ENCODE measurements at regions not wholly inside any gene's neighbourhood (a gene's known extent, or its start where the extent isn't known, plus 50 kb on each side); places are given as distances from the start of the nearest gene placed in this dataset.
"Not testable (repeated sequence)": the region's sequence is repeated elsewhere in the genome, so short reads cannot be mapped to it uniquely, and the experiment has no call there.

DNA sequence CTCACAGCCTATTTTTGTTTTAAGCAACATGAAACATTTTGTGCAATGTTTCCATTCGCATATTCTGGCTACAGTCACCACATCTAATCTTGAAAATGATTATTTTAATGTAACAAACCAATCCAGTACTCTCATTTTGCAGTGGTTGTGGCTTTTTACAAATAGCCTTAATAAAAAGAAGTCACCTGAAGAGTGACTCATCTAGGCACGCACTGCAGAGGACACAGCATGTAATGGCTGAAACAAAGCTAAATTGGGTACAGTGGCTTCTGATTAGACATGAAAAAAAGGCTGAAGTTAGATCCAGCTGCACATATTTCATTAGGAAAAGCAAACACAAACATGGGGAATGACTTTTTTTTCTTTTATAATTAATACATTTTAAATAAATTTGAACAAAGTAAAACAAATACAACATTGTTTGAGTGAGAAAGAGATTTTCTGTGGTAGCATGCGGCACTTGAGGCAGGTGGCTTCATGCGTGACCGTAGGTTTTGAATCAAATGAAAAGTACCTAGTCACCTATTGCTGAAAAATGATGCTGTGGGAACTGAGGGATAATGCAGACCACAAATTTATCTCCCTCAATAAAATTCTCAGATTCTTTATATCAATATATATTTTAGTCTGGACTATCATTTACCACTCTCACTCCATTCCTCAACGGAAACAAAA, 240.8 kb upstream of the DDX53 start:
- DNase-seq (ENCODE audit: low read depth in 2 of 2, low spot score in 1 of 2) = no peak

DNA sequence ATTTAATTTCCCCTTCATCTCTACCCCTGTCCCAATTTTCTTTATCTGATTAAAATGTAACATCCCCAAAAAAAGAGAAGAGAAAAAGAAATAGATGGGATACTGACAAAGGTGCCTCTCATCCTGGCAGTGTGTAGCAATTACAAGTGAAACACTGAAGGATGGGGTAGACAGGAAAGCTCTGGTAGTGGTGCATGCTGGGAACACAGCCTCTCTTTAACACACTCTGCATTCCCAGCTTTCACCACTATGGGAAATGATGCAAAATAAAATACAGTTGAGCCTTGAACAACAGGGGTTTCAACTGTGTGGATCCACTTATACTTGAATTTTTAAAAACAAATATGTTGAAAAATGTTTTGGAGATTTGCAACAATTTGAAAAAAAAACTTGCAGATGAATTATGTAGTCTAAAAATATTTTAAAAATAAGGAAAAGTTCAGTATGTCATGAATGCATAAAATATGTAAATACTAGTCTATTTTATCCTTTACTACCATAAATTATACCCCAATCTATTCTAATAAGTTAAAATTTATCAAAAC, 239.2 kb upstream of the DDX53 start:
- no peak for DNase-seq (ENCODE audit: low read depth in 2 of 2, low spot score in 1 of 2)

DNA sequence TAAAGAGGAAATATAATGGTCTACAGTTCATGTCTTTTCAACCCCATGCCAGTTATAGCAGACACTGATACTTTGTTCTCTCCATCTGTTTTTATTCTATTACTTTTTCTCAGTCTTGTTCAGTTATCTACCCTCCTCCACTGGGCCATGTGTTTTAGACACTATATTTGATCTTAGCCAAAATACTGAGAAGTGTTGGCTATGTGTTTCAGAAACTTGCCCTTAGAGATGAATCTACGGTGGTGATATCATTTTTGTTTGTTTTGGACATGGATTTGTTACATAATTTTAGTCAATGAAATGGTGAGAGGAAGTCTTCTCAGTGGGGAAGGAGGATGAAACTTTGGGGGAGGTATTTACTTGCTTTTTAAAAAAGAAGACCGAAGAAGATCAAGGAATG, 211.5 kb upstream of the DDX53 start:
- no peak for DNase-seq (ENCODE audit: low read depth in 2 of 2, low spot score in 1 of 2)

DNA sequence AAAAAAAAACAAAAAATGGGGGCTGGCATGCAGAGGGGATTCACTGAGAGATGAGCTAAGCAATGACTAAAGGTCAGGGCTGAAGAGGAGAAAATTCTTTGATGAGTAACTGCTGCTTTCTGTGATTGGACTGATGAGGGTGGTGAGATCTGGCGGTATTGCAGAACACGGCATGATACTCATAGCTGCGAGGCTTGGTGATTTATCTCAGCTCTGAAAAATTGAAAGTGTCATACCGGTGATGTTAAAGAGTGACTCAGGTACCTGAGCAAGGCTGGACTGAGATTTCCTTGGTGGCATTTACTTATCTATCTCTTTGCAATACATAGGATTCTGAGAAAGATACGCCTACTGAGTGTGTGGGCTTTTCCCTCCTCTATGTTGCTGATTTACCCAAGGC, 204.1 kb upstream of the DDX53 start:
- no peak for DNase-seq (ENCODE audit: low read depth in 2 of 2, low spot score in 1 of 2)

DNA sequence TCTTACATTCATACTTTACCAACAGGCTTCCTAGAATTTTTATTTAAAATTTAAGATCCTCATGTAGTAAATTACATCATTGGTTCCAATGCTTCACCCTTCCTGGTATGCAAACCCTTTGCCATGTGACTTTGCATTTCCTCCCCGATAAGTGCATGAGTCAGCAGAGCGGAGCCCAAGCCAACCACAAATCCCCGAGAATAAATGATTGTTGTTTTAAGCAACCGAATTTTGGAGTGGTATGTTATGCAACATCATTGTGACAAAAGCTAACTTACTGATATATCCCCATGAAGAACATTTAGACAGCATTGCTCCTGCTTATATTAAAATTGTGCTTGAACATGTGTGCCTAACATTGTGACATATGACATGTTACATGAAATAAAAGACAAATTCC, 199.4 kb upstream of the DDX53 start:
- no peak for DNase-seq (ENCODE audit: low read depth in 2 of 2, low spot score in 1 of 2)

DNA sequence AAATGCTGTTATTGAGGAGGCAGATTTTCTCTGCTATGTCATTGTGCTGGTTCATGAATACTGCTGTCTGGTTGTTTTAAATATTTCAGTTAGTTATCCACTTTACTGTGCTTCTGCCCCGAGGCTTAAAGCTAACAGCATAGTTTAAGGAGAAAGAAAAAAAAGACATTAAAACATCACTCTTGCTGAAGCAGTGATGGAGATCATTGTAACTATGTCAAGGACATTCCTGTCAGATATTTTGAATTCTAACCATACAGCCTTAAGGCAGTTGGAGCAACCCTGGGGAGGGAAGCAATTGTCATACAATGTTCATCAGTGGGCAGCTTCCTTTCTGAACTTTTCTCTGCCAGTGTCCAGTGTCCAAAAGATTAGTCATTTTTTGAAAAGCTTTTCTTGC, 199.0 kb upstream of the DDX53 start:
- no peak for DNase-seq (ENCODE audit: low read depth in 2 of 2, low spot score in 1 of 2)

DNA sequence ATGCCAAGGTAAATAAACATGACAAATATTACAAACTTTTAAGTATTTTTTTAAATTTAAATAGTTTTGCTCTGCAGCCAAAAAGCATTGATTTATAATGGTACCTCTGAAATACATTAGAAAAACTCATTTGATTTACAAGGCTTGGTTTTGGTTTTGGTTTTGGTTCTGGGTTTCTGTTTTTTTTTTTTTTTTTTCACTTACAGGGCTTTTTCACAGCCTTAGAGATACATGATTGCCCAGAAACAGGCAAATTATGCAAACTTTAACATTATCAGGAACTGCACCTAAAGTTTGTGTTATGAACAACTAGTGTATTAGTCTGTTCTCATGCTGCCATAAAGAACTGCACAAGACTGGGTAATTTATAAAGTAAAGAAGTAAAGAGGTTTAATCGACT, 196.4 kb upstream of the DDX53 start:
- DNase-seq (ENCODE audit: low read depth in 2 of 2, low spot score in 1 of 2) = no peak

DNA sequence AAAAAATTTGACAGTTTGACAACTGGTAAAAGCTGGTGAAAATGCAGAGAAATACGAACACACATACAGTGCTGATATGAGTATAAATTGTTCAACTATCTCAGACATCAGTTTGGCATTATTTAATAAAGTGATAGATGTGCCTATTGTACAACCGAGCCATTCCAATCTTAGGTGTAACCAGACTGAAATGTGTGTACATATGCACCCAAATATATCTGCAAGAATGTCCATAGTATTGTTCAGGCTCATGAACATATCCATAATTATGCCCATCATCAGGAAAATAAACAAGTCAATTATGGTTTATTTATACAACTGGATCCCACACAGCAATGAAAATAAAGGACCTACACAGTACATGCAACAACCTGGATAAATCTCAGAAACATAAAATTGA, 188.9 kb upstream of the DDX53 start:
- DNase-seq (ENCODE audit: low read depth in 2 of 2, low spot score in 1 of 2) = no peak

DNA sequence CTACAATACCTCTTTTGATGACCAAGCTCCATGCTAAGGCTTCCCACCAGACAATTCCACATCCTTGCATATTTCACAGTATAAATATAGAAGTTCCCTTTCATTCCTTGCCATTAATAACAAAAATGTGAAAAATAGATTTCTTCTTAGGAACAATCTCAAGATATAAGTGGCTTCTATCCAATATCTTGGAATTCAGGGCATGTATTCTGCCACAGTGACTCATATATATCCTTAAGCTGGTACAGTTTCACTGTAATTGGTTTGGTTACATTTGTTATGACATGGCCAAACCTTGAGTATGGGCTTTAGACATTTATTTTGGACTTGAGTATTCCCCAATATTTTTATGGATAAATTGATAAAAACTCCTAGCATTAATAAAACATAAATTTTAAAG, 181.7 kb upstream of the DDX53 start:
- DNase-seq (ENCODE audit: low read depth in 2 of 2, low spot score in 1 of 2) = no peak

DNA sequence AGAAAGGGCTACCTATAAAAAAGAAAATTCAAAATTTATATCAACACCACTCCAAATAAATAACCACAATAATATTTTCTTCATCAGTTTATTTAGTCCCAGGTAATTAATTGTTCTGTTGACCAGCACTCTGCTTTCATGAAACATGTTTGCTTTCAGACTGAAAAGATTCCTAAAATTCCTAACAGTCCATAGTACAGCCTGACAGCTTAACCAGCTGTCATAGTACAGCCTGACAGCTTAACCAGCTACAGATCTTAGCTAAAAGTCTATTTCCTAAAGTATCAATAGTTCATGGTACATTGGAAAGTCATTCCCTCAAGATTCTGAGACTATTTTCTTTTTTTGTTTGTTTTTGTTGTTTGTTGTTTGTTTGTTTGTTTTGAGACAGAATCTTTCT, 144.1 kb upstream of the DDX53 start:
- DNase-seq (ENCODE audit: low read depth in 2 of 2, low spot score in 1 of 2) = no peak

DNA sequence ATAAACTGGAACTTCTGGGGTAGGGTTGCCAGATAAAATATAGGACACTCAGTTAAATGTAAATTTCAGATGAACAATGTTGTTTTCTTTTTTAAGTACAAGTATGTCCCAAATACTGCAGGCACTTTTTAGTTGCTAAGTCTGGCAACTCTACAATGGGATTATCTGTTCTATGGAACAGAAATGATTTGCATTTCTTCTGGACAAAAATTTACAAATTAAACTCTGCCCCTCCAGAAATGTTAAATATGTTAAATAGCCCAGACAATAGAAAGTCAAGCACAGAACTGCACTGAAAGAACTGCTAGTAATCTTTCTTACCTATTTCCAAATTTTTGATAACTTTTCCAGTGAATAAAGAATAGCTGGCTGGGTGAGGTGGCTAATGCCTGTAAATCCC, 140.1 kb upstream of the DDX53 start:
- DNase-seq (ENCODE audit: low read depth in 2 of 2, low spot score in 1 of 2) = no peak

DNA sequence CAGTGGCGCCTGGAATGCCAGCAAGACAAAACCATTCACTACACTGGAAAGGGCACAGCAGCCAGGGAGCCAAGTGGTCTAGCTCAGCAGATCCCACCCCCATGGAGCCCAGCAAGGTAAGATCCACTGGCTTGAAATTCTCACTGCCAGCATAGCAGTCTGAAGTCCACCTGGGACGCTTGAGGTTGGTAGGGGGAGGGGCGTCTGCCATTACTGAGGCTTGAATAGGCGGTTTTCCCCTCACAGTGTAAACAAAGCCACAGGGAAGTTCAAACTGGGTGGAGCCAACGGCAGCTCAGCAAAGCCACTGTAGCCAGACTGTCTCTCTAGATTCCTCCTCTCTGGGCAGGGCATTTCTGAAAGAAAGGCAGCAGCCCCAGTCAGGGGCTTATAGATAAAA, 133.0 kb upstream of the DDX53 start:
- DNase-seq (ENCODE audit: low read depth in 2 of 2, low spot score in 1 of 2) = not testable (repeated sequence)

DNA sequence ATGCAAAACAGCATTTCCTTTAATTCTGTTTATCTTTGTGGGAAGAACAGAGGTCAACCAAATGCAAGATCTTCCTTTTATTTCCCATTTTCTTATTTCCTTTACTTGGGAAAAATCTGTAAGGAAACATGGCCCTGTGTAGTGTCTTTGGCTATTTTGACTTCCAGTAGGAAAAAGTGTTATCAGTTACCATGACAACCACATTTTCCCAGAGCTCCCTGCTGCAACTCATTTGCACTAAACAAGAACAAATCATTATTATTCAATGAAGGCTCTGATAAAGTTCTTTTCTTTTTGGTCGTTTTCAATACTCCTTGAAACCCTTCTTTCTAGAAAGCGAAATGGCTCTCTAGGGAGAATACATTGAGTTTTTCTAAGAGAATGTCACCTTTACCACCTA, 117.2 kb upstream of the DDX53 start:
- DNase-seq (ENCODE audit: low read depth in 2 of 2, low spot score in 1 of 2) = no peak

DNA sequence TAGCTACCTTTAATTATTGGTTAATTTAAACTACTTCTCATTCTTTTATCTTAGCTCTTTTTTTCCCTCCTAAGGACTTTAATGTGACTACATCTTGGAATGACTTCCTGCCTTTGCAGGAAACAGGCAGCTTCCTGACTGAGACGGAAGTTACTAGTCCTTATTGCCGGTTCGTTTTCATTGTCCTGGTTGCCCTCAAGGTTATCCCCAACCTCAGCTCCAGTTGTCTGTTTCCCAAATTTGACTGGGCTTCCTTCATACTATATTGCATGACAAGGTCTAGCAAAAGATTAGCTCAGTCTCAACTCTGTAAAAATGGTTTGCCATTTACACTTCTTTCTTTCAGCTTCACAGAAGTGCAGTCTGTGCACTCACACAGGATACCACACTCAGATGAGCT, 109.9 kb upstream of the DDX53 start:
- no peak for DNase-seq (ENCODE audit: low read depth in 2 of 2, low spot score in 1 of 2)

DNA sequence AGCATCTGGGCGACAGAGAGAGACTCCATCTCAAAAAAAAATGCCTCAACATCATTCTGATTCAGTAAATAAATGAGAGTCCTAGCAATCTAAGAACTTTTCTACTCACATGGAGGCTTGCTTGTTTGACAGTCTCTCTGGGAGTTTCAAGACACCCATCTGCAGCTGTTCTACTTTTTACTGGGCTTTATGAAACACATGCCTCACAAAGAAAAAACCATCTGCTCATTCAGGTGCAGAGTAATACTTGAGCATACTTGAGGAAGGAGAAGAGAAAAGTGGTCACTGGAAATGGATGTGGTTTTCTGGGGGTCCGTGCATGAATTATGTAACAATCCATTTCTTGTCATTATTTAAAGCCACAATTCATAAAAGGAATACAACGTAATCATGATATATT, 87.1 kb upstream of the DDX53 start:
- DNase-seq (ENCODE audit: low read depth in 2 of 2, low spot score in 1 of 2) = no peak

DNA sequence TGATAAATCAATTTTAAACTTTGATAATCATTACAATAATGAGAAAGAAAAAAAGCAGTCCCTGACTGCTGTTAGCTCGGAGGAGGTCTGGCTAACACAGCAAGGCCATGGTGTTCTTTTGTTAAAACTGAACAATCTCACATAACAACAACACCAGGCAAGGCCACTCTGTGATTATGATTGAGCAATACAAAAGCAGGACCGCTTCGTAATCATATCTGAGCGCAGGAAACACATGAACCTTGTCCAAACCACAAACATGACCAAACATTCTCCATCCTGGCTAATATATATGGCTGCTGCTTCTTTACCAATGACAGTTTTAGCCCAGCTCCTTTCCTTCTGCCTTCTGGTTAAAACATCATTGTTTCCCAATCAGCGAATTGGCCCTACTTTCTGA, 76.8 kb upstream of the DDX53 start:
- no peak for DNase-seq (ENCODE audit: low read depth in 2 of 2, low spot score in 1 of 2)

DNA sequence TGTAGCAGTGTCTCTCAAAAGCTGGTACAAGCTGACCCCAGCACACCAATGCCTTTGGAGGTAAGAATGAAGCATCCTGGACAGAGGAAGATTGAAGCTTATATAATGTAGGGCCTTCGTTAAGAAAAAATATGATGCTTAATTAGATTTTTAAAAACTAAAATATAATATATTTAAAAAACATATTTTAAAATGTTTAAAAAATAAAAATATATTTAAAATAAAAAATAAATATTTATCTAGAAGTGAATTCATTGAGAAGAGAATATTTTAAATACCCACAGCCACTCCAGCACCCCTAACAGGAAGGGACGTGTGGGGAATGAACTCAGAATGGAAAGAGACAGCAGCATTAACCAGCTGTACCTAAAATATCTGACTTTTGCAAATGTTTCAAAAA, 65.1 kb upstream of the DDX53 start:
- no peak for DNase-seq (ENCODE audit: low read depth in 2 of 2, low spot score in 1 of 2)

DNA sequence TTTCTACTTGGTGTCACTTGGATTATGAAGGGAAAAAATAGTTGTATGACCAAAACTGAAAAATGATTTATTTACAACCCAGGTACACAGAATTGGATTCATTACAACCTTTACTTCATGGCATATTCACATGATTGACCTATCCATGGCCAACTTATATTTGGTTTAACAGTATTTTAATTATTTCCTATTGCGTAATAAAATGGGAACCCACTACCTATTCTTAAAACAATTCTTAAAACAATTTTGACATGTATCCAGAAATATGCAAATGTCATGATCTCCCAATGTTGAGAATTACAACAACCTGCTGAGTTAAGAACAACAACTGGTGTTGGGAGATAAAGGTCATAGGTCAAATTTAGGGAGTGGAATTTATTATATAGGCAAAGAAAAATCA, 54.8 kb upstream of the DDX53 start:
- DNase-seq (ENCODE audit: low read depth in 2 of 2, low spot score in 1 of 2) = no peak
